Keratinocyte (primary cell): ENCODE measurements at regions not wholly inside any gene's neighbourhood (a gene's known extent, or its start where the extent isn't known, plus 50 kb on each side); places are given as distances from the start of the nearest gene placed in this dataset.

ENCODE experiments used
- DNase-seq: peaks from one replicate; pipeline ENCODE4 v3.0.0-alpha.2; 2011; ENCODE audit warnings: low read depth, missing footprints, low spot score
- FAIRE-seq: peaks from 2 replicates; lab custom pipeline; 2011; peaks lifted over from hg19 to GRCh38; lab: Jason Lieb, UNC
- H2AFZ ChIP-seq: 2 replicates; pipeline ENCODE4 v1.6.0; 2012; ENCODE audit warnings: low read length, control low read depth, inconsistent platforms; ENCODE audit not compliant: control insufficient read depth
- H3K27ac ChIP-seq: 2 replicates; pipeline ENCODE4 v1.5.1; 2011; ENCODE audit warnings: low read length; ENCODE audit not compliant: control insufficient read depth, insufficient read depth
- H3K27me3 ChIP-seq: 3 replicates; pipeline ENCODE4 v1.6.0; 2011; ENCODE audit warnings: low read length; ENCODE audit not compliant: control insufficient read depth, insufficient read depth; ENCODE audit errors: extremely low read depth
- H3K36me3 ChIP-seq, 2 experiments: 2 replicates in 1 of 2; 3 replicates in 1 of 2; pipeline ENCODE4 v1.5.1; 2011; ENCODE audit warnings: low read length in 2 of 2, mild to moderate bottlenecking in 1 of 2; ENCODE audit not compliant: control insufficient read depth in 2 of 2, insufficient read depth in 2 of 2; ENCODE audit errors: extremely low read depth in 1 of 2
- H3K4me1 ChIP-seq: 3 replicates; pipeline ENCODE4 v1.5.1; 2011; ENCODE audit warnings: low read length; ENCODE audit not compliant: control insufficient read depth, insufficient read depth; ENCODE audit errors: extremely low read depth
- H3K4me2 ChIP-seq: 3 replicates; pipeline ENCODE4 v1.6.0; 2011; ENCODE audit warnings: low read depth, low read length; ENCODE audit not compliant: control insufficient read depth, insufficient read depth; ENCODE audit errors: extremely low read depth
- H3K4me3 ChIP-seq, 3 experiments: fragments of 200-600 bp in 1 of 3; sonication (generic) in 1 of 3; 2 replicates in 2 of 3; 3 replicates in 1 of 3; pipeline ENCODE4 v1.5.1; 2011 to 2016; ENCODE audit warnings: low read length in 3 of 3, mild to moderate bottlenecking in 3 of 3, control low read depth in 2 of 3, inconsistent platforms in 1 of 3, low read depth in 1 of 3, mixed read lengths in 1 of 3, mixed run types in 1 of 3, moderate library complexity in 1 of 3; ENCODE audit not compliant: control insufficient read depth in 2 of 3, insufficient read depth in 2 of 3; ENCODE audit errors: extremely low read depth in 1 of 3
- H3K79me2 ChIP-seq: 2 replicates; pipeline ENCODE4 v1.6.0; 2012; ENCODE audit warnings: low read length; ENCODE audit not compliant: control insufficient read depth, insufficient read depth
- H3K9ac ChIP-seq: 3 replicates; pipeline ENCODE4 v1.6.0; 2011; ENCODE audit warnings: low read length; ENCODE audit not compliant: control insufficient read depth, insufficient read depth; ENCODE audit errors: extremely low read depth
- H3K9me1 ChIP-seq: 3 replicates; pipeline ENCODE4 v1.6.0; 2011; ENCODE audit warnings: low read length; ENCODE audit not compliant: control insufficient read depth, insufficient read depth; ENCODE audit errors: extremely low read depth
- H3K9me3 ChIP-seq: 2 replicates; pipeline ENCODE4 v1.5.1; 2012; ENCODE audit warnings: low read depth, low read length; ENCODE audit not compliant: control insufficient read depth
- H4K20me1 ChIP-seq: 3 replicates; pipeline ENCODE4 v1.6.0; 2011; ENCODE audit warnings: low read length; ENCODE audit not compliant: control insufficient read depth, insufficient read depth; ENCODE audit errors: extremely low read depth
- EZH2 ChIP-seq: IDR thresholded peaks from one replicate; pipeline ENCODE4 v1.6.1; 2012; ENCODE audit warnings: inconsistent platforms, mild to moderate bottlenecking, low read length, moderate library complexity
- dilution Hi-C: fragments of 300-500 bp; cut with MboI; formaldehyde crosslinking; loops from one replicate; pipeline ENCODE4 v1.7.0; 2020; ENCODE audit warnings: low sequenced_read_pairs; ENCODE audit not compliant: extremely low pct_ligation_motif_present
- TF ChIP-seq, protein P1 (sequence below), 3 experiments: IDR thresholded peaks in 1 of 3; conservative IDR thresholded peaks in 1 of 3; optimal IDR thresholded peaks in 1 of 3; 2 replicates in 2 of 3; 3 replicates in 1 of 3; pipeline versions ENCODE3 to v1.5.1; 2011; ENCODE audit warnings: low read length in 3 of 3, mild to moderate bottlenecking in 3 of 3, moderate library complexity in 2 of 3, control low read depth in 1 of 3, inconsistent platforms in 1 of 3; ENCODE audit not compliant: insufficient read depth in 2 of 3; ENCODE audit errors: extremely low read depth in 1 of 3

DNA sequence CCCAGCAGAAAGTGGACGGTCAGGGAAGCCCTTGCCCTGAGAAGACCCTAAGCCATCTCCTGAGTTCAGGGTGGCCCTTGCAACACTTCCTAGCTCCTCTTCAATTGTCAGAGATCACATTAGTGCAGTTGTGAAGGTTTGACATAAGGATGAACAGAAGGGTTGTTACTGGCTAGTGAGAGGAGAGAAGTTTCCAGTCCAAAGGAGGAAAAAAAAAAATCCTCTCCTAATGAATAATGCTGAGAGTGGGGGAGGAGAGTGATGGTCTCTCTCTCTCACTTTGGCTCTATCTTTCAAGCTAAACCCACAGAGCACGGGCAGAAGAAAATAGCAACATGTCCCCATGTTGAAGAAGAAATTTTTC is 819.9 kb downstream of the BCL11A start:
- Histone ChIP-seq H3K4me1 (no peaks in the 10 kb centered on the region), H3K4me3 (no peak overlapping the region), H4K20me1 (no peaks in the 10 kb centered on the region), H2AFZ (no peak overlapping the region), H3K27ac (no peak overlapping the region), H3K9ac (no peak overlapping the region), H3K27me3 (no peaks in the 10 kb centered on the region), H3K36me3 (no peaks in the 10 kb centered on the region), H3K4me2 (no peak overlapping the region), H3K9me1 (no peaks in the 10 kb centered on the region), H3K9me3 (no peaks in the 10 kb centered on the region), H3K79me2 (no peaks in the 10 kb centered on the region)
- dilution Hi-C loops, result no loop called here
- FAIRE-seq (no peak), DNase-seq (no peak)
- no peak for TF ChIP-seq EZH2
- TF ChIP-seq, protein P1, sequence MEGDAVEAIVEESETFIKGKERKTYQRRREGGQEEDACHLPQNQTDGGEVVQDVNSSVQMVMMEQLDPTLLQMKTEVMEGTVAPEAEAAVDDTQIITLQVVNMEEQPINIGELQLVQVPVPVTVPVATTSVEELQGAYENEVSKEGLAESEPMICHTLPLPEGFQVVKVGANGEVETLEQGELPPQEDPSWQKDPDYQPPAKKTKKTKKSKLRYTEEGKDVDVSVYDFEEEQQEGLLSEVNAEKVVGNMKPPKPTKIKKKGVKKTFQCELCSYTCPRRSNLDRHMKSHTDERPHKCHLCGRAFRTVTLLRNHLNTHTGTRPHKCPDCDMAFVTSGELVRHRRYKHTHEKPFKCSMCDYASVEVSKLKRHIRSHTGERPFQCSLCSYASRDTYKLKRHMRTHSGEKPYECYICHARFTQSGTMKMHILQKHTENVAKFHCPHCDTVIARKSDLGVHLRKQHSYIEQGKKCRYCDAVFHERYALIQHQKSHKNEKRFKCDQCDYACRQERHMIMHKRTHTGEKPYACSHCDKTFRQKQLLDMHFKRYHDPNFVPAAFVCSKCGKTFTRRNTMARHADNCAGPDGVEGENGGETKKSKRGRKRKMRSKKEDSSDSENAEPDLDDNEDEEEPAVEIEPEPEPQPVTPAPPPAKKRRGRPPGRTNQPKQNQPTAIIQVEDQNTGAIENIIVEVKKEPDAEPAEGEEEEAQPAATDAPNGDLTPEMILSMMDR (optimal IDR thresholded peaks at IDR 0.05 in 1 of 3, IDR thresholded peaks at IDR 0.05 in 1 of 3, conservative IDR thresholded peaks at IDR 0.05 in 1 of 3; ENCODE audit: extremely low read depth in 1 of 3, insufficient read depth in 2 of 3, low read length in 3 of 3), result no peak

DNA sequence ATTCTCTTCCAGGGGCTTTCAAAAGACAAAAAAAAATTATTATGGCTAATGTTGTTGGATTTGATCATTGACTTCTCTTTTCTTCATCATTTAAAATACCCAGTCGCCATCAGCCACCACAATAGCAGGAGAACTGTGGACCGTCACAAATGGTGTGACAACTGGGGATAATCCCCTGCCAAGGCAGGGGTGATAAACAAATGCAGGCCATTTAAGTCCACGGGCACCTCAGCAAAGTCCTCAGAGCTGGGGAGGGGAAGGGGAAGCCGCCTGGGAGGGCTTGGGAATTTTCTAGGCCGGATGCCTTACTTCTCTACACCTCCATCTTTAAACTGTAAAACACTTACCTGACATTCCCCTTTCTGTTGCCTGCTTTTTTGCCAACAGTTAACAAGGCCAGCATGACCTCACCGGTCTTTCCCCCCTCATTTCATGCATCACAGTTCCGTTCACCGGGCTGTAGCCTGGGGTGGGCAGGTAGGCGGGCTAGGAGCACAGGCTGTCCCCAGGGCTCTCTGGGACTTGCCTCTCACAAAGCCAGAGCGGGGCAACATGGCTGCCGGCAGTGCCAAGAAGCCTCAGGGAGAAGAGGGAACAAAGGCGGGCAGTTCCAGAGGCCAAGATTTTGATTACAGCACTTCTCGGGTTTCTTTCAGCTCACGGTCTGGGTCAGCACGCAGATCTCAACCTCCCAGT is 820.4 kb downstream of the BCL11A start:
- DNase-seq (no peak), FAIRE-seq (no peak)
- Histone ChIP-seq H3K27ac (no peak overlapping the region), H3K9me1 (no peaks in the 10 kb centered on the region), H3K9ac (no peak overlapping the region), H3K36me3 (no peaks in the 10 kb centered on the region), H3K9me3 (no peaks in the 10 kb centered on the region), H4K20me1 (no peaks in the 10 kb centered on the region), H2AFZ (no peak overlapping the region), H3K79me2 (no peaks in the 10 kb centered on the region), H3K4me1 (no peaks in the 10 kb centered on the region), H3K4me3 (no peak overlapping the region), H3K27me3 (no peaks in the 10 kb centered on the region), H3K4me2 (no peak overlapping the region)
- no peak for TF ChIP-seq EZH2
- TF ChIP-seq, protein P1 (optimal IDR thresholded peaks at IDR 0.05 in 1 of 3, IDR thresholded peaks at IDR 0.05 in 1 of 3, conservative IDR thresholded peaks at IDR 0.05 in 1 of 3; ENCODE audit: extremely low read depth in 1 of 3, insufficient read depth in 2 of 3, low read length in 3 of 3), result no peak
- dilution Hi-C loops, result no loop called here
